ENCODE measurements at regions not wholly inside any gene's neighbourhood (a gene's known extent, or its start where the extent isn't known, plus 50 kb on each side); places are given as distances from the start of the nearest gene placed in this dataset.

DNA sequence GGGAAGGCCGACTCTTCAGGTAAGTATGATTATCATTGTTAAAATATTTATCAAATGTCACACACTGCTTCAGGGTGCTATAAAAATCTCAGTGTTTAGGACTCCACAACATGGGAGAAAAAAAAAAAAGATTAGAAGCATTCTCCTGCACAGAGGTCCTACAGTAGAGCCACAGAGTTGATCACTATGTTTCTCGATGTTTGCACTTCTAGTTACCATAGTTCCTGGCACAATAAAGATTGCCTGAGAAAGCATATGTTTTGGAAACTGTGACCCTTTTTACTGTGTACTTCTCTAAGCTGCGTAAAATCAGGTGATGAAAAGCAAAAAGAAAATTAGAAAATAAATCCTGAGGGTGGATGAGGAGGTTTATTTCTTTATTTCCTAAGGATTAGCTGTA, 269.9 kb upstream of the SYNCRIP start:
- no peak overlapping the region for H3K23ac ChIP-seq (ENCODE audit: insufficient read length, low read depth, low read length)
- no peak overlapping the region for H4K8ac ChIP-seq (replicated peaks; ENCODE audit: insufficient read length, low read depth, low read length)
- H3K27me3 ChIP-seq (ENCODE audit: insufficient read depth, low read length) = no peaks in the 10 kb centered on the region
- H2BK20ac ChIP-seq (ENCODE audit: low read depth, low read length, poor library complexity, severe bottlenecking) = no peak overlapping the region
- H2AFZ ChIP-seq (ENCODE audit: low read length) = no peak overlapping the region
- no peak overlapping the region for H2BK120ac ChIP-seq (ENCODE audit: low read depth, low read length, poor library complexity, severe bottlenecking)
- H2BK5ac ChIP-seq (ENCODE audit: insufficient read length, low read length) = no peak overlapping the region
- H3K9ac ChIP-seq (ENCODE audit: extremely low read depth, insufficient read length, low read length) = no peak overlapping the region
- no peak overlapping the region for H3T11ph ChIP-seq (ENCODE audit: low read length)
- no peak overlapping the region for H4K91ac ChIP-seq (ENCODE audit: insufficient read length, low read depth, low read length)
- no CpG with 5 or more reads among the region's 3 CpGs for WGBS (ENCODE audit: extremely low coverage, insufficient read length, low lambda C conversion rate)
- no peaks in the 10 kb centered on the region for H3K23me2 ChIP-seq (ENCODE audit: insufficient read length, low read depth, low read length, poor library complexity, severe bottlenecking)
- H3K4ac ChIP-seq (ENCODE audit: low read depth, low read length) = no peak overlapping the region
- Mint-ChIP-seq H3K4me1 (peaks cover 4 to 10% of the 10 kb centered on the region in 2 experiments), H3K4me3 (no peak overlapping the region), H3K9me3 (peaks cover 13 to 18% of the 10 kb centered on the region in 2 experiments), H3K27me3 (ENCODE audit: low read depth) (no peaks in the 10 kb centered on the region; the same call in 1 of the 2 replicates), H3K36me3 (ENCODE audit: insufficient read depth in 1 of 3, low read depth in 3 of 3) (peaks cover 0 to 17% (median 3%) of the 10 kb centered on the region in 3 experiments; a peak in 5 of 7 replicates), H3K27ac (no peak overlapping the region)
- TF ChIP-seq, protein P1, sequence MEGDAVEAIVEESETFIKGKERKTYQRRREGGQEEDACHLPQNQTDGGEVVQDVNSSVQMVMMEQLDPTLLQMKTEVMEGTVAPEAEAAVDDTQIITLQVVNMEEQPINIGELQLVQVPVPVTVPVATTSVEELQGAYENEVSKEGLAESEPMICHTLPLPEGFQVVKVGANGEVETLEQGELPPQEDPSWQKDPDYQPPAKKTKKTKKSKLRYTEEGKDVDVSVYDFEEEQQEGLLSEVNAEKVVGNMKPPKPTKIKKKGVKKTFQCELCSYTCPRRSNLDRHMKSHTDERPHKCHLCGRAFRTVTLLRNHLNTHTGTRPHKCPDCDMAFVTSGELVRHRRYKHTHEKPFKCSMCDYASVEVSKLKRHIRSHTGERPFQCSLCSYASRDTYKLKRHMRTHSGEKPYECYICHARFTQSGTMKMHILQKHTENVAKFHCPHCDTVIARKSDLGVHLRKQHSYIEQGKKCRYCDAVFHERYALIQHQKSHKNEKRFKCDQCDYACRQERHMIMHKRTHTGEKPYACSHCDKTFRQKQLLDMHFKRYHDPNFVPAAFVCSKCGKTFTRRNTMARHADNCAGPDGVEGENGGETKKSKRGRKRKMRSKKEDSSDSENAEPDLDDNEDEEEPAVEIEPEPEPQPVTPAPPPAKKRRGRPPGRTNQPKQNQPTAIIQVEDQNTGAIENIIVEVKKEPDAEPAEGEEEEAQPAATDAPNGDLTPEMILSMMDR (conservative IDR thresholded peaks at IDR 0.05) = no peak
- H3K18ac ChIP-seq (ENCODE audit: insufficient read length, low read depth, low read length) = no peak overlapping the region
- no peak overlapping the region for H4K5ac ChIP-seq (ENCODE audit: insufficient read length, low read depth, low read length)
- H2AK5ac ChIP-seq (ENCODE audit: insufficient read length, low read length) = no peak overlapping the region
- no peaks in the 10 kb centered on the region for H3K9me3 ChIP-seq (ENCODE audit: control insufficient read depth, low read depth, low read length)
- H3K79me2 ChIP-seq (ENCODE audit: insufficient read depth, low read length) = no peaks in the 10 kb centered on the region
- no peak overlapping the region for H3K4me2 ChIP-seq (ENCODE audit: insufficient read depth, insufficient read length, low read length)
- H3K14ac ChIP-seq (ENCODE audit: insufficient read depth, low read length) = no peak overlapping the region
- H3K79me1 ChIP-seq (ENCODE audit: insufficient read depth, low read depth, low read length, poor library complexity, severe bottlenecking) = no peaks in the 10 kb centered on the region
- no peak overlapping the region for H2BK15ac ChIP-seq (ENCODE audit: low read depth, low read length)
- H3K27ac ChIP-seq (ENCODE audit: insufficient read length, low read depth, low read length) = no peak overlapping the region
- no peak for DNase-seq
- no peak overlapping the region for H2BK12ac ChIP-seq (ENCODE audit: insufficient read length, low read depth, low read length)
- H3K4me1 ChIP-seq (ENCODE audit: insufficient read depth, low read length) = no peaks in the 10 kb centered on the region
- H4K20me1 ChIP-seq (ENCODE audit: control insufficient read depth, insufficient read depth, insufficient read length) = no peaks in the 10 kb centered on the region
- H3K56ac ChIP-seq (ENCODE audit: insufficient read length, low read depth, low read length) = no peak overlapping the region
